ENCODE measurements at regions not wholly inside any gene's neighbourhood (a gene's known extent, or its start where the extent isn't known, plus 50 kb on each side); places are given as distances from the start of the nearest gene placed in this dataset.

- no peak for TF ChIP-seq CTCF (IDR thresholded peaks at IDR 0.05)
- no peak for TF ChIP-seq POLR2A (IDR thresholded peaks at IDR 0.05)
Measured at GRCh38 chr13:53110614-53111013, 82.0 kb downstream of the OLFM4 start.
